Frontal cortex (tissue), 3 donors: ENCODE measurements at regions not wholly inside any gene's neighbourhood (a gene's known extent, or its start where the extent isn't known, plus 50 kb on each side); places are given as distances from the start of the nearest gene placed in this dataset.
"Not testable (repeated sequence)": the region's sequence is repeated elsewhere in the genome, so short reads cannot be mapped to it uniquely, and the experiment has no call there.

Experiments used
- DNase-seq, 2 donors: peaks; one replicate each; pipeline ENCODE4 v3.0.0; 2012; ENCODE audit warnings: low spot score in 2 of 2
- FAIRE-seq: peaks from 2 replicates; lab custom pipeline; 2012; peaks lifted over from hg19 to GRCh38; lab: Jason Lieb, UNC
- donor health status: control.
- donor health status: control.
- donor health status: control.

GRCh38 chr3:72004749-72005292 is 219.9 kb upstream of the PROK2 start:
- FAIRE-seq (no peak), DNase-seq (no peak)

DNA sequence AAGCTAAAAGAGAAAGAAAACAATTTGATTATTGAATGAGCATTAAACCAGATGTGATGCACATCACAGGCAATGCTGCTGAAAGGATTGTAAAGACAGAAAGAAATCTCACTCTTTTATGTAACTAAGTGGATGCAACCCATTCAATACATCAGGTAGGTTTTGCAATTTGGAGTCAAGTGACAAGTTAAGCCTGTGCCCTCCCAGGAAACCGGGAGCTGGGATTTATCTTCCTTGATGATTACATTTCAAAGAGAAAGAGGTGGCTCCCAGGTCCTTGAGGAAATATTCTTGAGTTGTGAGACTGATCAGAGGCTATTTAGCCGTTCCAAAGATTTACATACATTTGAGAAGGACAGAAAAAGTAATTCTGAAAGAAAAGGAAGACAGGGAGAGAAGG is 219.0 kb upstream of the PROK2 start:
- FAIRE-seq (no peak), DNase-seq (no peak)

- no peak for FAIRE-seq
- no peak for DNase-seq
Measured at GRCh38 chr3:72001758-72002157, 216.8 kb upstream of the PROK2 start.

- peak in 1 of 2 donors; percentile 15 for DNase-seq
- FAIRE-seq = no peak
Measured at GRCh38 chr3:71998995-71999673, 214.2 kb upstream of the PROK2 start.

DNA sequence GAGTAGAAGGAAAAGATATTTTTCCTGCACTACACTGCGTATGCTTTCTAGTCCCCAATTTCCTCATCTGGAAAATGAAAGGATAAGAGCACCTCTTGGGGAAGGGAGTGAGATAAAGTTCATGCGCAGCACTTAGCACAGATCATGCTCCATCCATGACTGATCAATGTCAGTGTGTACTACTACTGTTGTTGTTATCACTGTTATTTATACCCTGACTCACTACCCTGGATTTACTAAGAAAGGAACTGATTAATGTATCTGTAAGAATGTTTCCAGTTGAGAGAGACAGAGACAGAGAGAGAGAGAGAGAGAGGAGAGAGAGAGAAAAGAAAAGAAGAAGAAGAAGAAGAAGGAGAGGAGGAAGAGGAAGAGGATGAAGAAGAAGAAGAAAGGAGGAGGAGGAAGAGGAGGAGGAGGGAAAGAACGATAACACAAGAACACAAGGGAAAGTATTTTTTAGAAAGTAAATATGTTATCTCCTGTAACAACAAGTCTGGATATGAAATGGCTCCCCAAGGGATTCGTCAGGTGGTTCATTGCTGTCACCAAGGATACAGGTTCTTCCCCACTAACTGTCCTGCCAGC is 212.2 kb upstream of the PROK2 start:
- DNase-seq (no peak), FAIRE-seq (no peak)

DNA sequence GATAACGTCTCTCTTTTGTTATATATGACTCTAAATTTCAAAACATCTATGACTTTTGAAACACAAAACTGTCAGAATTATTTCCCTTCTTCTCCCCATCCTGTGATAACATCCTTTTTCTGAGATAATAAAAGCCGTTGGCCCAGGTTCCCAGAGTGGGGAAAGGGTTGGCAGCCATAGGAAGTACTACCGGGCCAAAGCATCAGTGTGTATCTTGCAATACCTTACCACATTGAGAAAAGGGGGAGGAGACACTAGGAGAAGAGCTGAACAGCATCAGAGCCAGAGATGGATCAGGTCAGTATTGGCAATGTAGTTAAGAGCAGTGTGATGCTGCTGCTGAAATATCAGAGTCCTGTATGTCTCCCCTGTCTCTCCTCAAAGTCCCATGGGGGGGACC is 210.0 kb upstream of the PROK2 start:
- no peak for DNase-seq
- no peak for FAIRE-seq

GRCh38 chr3:71994203-71994602 is 209.3 kb upstream of the PROK2 start:
- DNase-seq = no peak
- no peak for FAIRE-seq

DNA sequence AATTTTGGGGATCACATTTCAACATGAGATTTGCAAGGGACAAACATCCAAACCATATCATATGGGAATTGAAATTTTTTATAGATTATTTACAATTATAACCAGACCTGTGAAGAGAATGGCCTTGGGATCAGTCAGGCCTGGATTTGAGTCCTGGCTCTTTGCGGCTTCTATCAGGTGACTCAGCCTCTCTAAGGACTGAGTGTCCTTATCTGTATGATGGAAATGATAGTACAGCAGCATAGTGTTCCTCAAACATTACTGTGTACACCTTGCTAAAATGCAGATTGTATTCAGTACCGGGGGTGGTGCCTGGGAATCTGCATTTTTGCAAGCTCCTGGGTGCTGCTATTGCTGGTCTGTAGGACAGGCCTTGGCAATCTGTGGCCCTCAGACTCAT is 206.7 kb upstream of the PROK2 start:
- FAIRE-seq (no peak), DNase-seq (no peak)

DNA sequence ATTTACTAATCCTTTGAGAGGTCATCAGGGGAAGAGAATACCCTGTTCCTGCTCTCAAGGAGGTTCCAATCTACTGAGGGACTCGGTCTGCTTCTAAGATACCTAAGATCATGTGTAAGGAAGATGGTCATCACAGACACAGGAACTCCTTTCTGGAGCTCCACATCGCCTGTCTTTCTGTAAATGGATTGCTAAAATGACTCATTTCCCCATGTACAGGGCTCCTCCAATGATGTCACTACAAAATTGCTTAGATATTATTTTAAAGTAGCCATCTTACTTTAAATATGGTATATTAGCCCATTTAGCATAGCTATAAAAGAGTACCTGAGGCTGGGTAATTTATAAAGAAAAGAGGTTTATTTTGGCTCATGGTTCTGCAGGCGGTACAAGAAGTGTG is 206.1 kb upstream of the PROK2 start:
- DNase-seq = no peak
- no peak for FAIRE-seq

GRCh38 chr3:71990545-71990944 is 205.6 kb upstream of the PROK2 start:
- no peak for FAIRE-seq
- no peak for DNase-seq

GRCh38 chr3:71989165-71989564 is 204.2 kb upstream of the PROK2 start:
- DNase-seq (no peak), FAIRE-seq (no peak)

DNA sequence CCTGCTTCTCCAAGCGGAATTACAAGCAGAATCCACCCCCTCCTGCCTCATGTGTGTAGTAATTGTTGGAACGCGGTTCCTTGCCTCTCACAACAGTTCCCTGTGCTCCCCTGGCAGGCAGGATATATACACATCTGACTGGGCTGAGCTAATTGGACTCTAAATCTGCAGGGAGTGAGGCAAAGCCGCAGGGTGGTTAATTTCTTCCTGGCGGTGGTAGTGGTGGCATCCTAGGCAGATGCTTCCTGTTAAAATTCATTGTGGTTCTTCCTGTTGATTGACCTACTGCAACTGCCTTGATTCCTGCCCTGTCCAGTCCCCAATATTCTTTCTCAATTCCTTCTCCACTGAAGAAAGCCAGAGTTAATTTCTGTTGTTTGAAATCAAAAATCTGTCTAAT is 202.9 kb upstream of the PROK2 start:
- no peak for FAIRE-seq

DNA sequence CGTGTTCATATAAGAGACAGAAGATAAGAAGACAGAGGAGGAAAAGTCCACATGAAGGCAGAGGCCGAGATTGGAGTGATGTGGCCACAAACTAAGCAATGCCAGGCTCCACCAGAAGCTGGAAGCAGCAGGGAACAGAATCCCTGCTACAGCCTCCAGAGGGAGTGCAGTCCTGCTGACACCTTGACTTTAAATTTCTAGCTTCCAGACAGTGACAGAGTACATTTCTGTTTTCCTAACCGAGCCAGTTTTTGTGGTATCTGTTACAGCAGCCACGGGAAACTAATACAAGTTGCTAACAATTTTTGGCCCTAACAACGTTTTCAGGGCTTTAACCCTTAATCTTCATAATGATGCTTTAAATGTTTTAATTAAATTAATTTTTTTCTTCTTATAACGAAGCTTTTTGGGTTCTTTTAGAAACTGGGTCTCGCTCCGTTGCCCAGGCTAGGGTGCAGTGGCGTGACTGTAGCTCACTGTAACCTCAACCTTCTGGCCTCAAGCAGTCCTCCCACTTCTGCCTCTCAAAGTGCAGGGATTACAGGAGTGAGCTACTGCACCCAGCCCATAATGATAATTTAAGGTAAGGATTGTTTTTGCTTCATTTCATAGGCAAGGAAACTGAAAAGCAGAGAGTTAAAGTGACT is 202.3 kb upstream of the PROK2 start:
- DNase-seq (no peak), FAIRE-seq (no peak)

More for the DNA sequence above, 202.9 kb upstream of the PROK2 start:
- DNase-seq = no peak

- DNase-seq = no peak
- no peak for FAIRE-seq
Measured at GRCh38 chr3:71986606-71987005, 201.7 kb upstream of the PROK2 start.

DNA sequence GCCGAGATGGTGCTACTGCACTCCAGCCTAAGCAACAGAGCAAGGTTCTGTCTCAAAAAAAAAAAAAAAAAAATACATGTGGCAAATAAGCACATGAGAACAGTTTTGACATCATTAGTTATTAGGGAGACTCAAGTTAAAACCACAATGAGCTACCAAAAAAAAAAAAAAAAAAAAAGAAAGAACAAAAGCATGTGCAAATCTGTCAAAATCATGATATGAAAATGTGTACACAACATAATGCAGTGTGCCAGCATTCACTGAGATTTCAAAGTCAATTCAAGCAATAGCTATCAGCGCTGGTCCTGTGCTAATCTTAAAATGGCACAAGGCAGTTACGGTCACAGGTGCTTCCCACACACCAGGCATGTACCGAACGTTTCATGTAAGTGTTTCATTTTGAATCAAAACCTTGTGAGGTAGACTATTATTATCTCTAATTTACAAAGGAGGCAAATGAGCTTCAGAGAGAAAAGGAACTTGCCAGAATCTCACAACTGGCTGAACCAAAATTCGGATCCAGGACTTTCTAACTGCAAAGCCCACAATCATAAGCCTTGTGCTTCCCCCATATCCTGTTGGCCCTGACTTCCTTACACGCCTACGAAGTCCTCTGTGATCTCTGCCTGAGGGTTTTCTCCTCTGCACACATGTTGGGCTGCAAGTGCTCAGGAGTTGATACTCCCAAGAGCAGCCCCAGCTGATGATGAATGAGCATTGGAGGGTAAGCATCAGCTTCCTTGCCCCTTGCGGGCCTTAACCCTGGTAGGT is 200.1 kb upstream of the PROK2 start:
- DNase-seq = no peak
- no peak for FAIRE-seq

- DNase-seq (no peak), FAIRE-seq (no peak)
Measured at GRCh38 chr3:71983694-71984093, 198.7 kb upstream of the PROK2 start.

- not testable (repeated sequence) for DNase-seq, FAIRE-seq
Measured at GRCh38 chr3:71982506-71983258, 197.7 kb upstream of the PROK2 start.

DNA sequence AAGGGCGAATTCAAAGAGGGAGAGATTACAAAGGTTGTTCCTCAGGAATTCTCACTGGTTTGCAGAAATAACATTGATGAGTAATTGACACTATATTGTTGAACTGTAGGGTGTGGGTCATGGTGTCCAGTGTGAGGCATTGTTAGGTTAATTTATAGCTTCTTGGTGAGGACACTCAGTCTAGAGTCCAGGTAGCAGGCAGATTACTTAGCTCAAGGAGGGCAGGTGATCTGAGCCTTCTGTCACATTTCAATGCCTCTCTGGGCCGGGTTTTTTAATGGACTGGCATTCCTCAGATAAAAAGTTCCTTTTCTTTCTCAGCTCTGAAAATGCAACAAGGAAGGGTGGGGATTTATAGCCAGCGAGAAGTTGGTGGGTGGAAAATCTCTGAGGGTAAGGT is 194.2 kb upstream of the PROK2 start:
- FAIRE-seq = no peak
- DNase-seq = no peak

DNA sequence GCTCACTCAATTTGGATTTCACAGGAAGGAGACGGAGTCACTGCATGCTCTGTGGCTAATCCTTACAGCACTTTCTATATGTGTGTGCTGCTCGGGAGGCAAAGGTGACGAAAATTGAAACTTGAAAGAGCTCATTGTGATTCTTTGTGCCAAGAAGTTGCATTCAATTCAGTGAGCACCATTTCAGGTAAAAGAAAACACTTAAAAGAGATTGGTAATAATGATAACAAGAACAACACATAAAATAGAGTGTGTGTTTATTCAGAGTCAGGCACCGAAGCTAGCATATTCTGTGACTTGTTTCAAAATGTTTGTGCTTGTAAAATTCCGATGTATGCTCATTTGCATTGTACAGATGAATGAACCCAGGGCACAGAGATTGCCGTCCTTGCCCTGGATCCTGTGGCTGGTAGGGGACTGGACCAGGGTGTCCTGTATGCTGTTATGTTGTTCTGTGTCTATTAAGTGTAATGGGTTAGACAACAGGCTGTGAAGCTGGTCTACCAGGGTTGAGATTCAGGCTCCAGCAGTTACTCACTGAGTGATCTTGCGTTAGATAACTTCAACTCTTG is 193.3 kb upstream of the PROK2 start:
- no peak for FAIRE-seq
- no peak for DNase-seq
